SU-DHL-6 (cell line): ENCODE measurements at regions not wholly inside any gene's neighbourhood (a gene's known extent, or its start where the extent isn't known, plus 50 kb on each side); places are given as distances from the start of the nearest gene placed in this dataset.

Source experiments
- H2AFZ ChIP-seq: fragments of 200-600 bp; sonication (generic); 2 replicates; pipeline ENCODE4 v1.6.1; 2014; ENCODE audit warnings: low read depth, mild to moderate bottlenecking, moderate library complexity, mixed read lengths, antibody characterized with exemption, low read length; ENCODE audit not compliant: severe bottlenecking
- H3F3A ChIP-seq: fragments of 200-600 bp; shearing (Covaris generic); 2 replicates; pipeline ENCODE4 v1.6.0; 2016; ENCODE audit warnings: antibody characterized with exemption, mild to moderate bottlenecking; ENCODE audit not compliant: insufficient read depth
- H3K27ac ChIP-seq: fragments of 200-600 bp; sonication (generic); 2 replicates; pipeline ENCODE4 v1.5.1; 2016; ENCODE audit warnings: low read depth, mild to moderate bottlenecking, low read length, moderate library complexity, mixed read lengths
- H3K27me3 ChIP-seq: fragments of 200-600 bp; sonication (generic), shearing (Covaris generic); 2 replicates; pipeline ENCODE4 v1.6.0; 2014; ENCODE audit warnings: mild to moderate bottlenecking, low read length
- H3K36me3 ChIP-seq: fragments of 200-600 bp; sonication (generic); 2 replicates; pipeline ENCODE4 v1.6.1; 2014; ENCODE audit warnings: mild to moderate bottlenecking, low read length, mixed read lengths
- H3K4me2 ChIP-seq: fragments of 300-600, 200-600 bp; shearing (Covaris generic), sonication (generic); 2 replicates; pipeline ENCODE4 v1.6.0; 2014; ENCODE audit warnings: low read length, low read depth, mild to moderate bottlenecking; ENCODE audit not compliant: poor library complexity, severe bottlenecking
- H3K4me3 ChIP-seq: fragments of 200-600 bp; sonication (generic); 2 replicates; pipeline ENCODE4 v1.5.1; 2014; ENCODE audit warnings: antibody characterized with exemption, low read length, mild to moderate bottlenecking, mixed read lengths; ENCODE audit not compliant: insufficient read depth, poor library complexity, severe bottlenecking
- H3K79me2 ChIP-seq: fragments of 200-600 bp; sonication (generic); 2 replicates; pipeline ENCODE4 v1.6.1; 2014; ENCODE audit warnings: mild to moderate bottlenecking, low read length, moderate library complexity; ENCODE audit not compliant: insufficient read depth
- H3K9ac ChIP-seq: fragments of 200-600 bp; sonication (generic); 2 replicates; pipeline ENCODE4 v1.7.0; 2014; ENCODE audit warnings: mild to moderate bottlenecking, low read length
- H3K9me2 ChIP-seq: fragments of 200-600 bp; sonication (generic); replicated peaks from 2 replicates; pipeline ENCODE4 v1.6.1; 2014; ENCODE audit warnings: low read length; ENCODE audit not compliant: insufficient read depth
- H3K9me3 ChIP-seq: fragments of 200-600 bp; sonication (generic); 2 replicates; pipeline ENCODE4 v1.6.1; 2014; ENCODE audit warnings: low read length, mixed read lengths; ENCODE audit not compliant: insufficient read depth
- H4K20me1 ChIP-seq: fragments of 200-600 bp; sonication (generic); 2 replicates; pipeline ENCODE4 v1.6.1; 2014; ENCODE audit warnings: low read depth, mild to moderate bottlenecking, antibody characterized with exemption, low read length, moderate library complexity, mixed read lengths
- CTCF ChIP-seq: fragments of 200-600 bp; sonication (generic); IDR thresholded peaks from one replicate; pipeline ENCODE4 v1.5.1; 2017; ENCODE audit warnings: antibody characterized with exemption, mild to moderate bottlenecking, low read length, moderate library complexity; ENCODE audit not compliant: insufficient read depth, poor library complexity, severe bottlenecking
- EZH2phosphoT487 ChIP-seq: fragments of 200-600 bp; sonication (generic), shearing (Covaris generic); conservative IDR thresholded peaks from 2 replicates; pipeline ENCODE4 v1.6.1; 2018; ENCODE audit warnings: mild to moderate bottlenecking, antibody characterized with exemption, low read length, moderate library complexity, mixed read lengths

GRCh38 chr2:64342195-64343099 is 111.5 kb upstream of the LGALSL start:
- TF ChIP-seq EZH2phosphoT487, result no peak
- no peak for TF ChIP-seq CTCF
- no peak overlapping the region for H3K27ac ChIP-seq
- H3K9me3 ChIP-seq, result no peaks in the 10 kb centered on the region
- H4K20me1 ChIP-seq, result no peaks in the 10 kb centered on the region
- H3K9me2 ChIP-seq, result no peaks in the 10 kb centered on the region
- no peaks in the 10 kb centered on the region for H3K27me3 ChIP-seq
- no peak overlapping the region for H3K4me3 ChIP-seq
- no peak overlapping the region for H2AFZ ChIP-seq
- H3K4me2 ChIP-seq, result no peak overlapping the region
- H3K9ac ChIP-seq, result no peak overlapping the region
- H3K79me2 ChIP-seq, result no peaks in the 10 kb centered on the region
- H3F3A ChIP-seq, result no peaks in the 10 kb centered on the region
- H3K36me3 ChIP-seq, result no peaks in the 10 kb centered on the region

GRCh38 chr2:64344999-64345576 is 108.9 kb upstream of the LGALSL start:
- Histone ChIP-seq H3K27ac (no peak overlapping the region), H3K4me3 (no peak overlapping the region), H3K27me3 (no peaks in the 10 kb centered on the region), H4K20me1 (no peaks in the 10 kb centered on the region), H3F3A (no peaks in the 10 kb centered on the region), H2AFZ (no peak overlapping the region), H3K4me2 (no peak overlapping the region), H3K79me2 (no peaks in the 10 kb centered on the region), H3K9ac (no peak overlapping the region), H3K36me3 (no peaks in the 10 kb centered on the region), H3K9me3 (no peaks in the 10 kb centered on the region), H3K9me2 (no peaks in the 10 kb centered on the region)
- TF ChIP-seq CTCF (no peak), EZH2phosphoT487 (no peak)

- Histone ChIP-seq H3K27me3 (no peaks in the 10 kb centered on the region), H3K4me2 (no peak overlapping the region), H3K9ac (no peak overlapping the region), H3K9me3 (no peaks in the 10 kb centered on the region), H4K20me1 (no peaks in the 10 kb centered on the region), H3K36me3 (no peaks in the 10 kb centered on the region), H3K9me2 (no peaks in the 10 kb centered on the region), H3K4me3 (no peak overlapping the region), H2AFZ (no peak overlapping the region), H3K79me2 (no peaks in the 10 kb centered on the region), H3F3A (no peaks in the 10 kb centered on the region), H3K27ac (no peak overlapping the region)
- TF ChIP-seq CTCF (no peak), EZH2phosphoT487 (no peak)
Measured at GRCh38 chr2:64345998-64346397, 108.0 kb upstream of the LGALSL start.
